ENCODE measurements at regions not wholly inside any gene's neighbourhood (a gene's known extent, or its start where the extent isn't known, plus 50 kb on each side); places are given as distances from the start of the nearest gene placed in this dataset.

DNA sequence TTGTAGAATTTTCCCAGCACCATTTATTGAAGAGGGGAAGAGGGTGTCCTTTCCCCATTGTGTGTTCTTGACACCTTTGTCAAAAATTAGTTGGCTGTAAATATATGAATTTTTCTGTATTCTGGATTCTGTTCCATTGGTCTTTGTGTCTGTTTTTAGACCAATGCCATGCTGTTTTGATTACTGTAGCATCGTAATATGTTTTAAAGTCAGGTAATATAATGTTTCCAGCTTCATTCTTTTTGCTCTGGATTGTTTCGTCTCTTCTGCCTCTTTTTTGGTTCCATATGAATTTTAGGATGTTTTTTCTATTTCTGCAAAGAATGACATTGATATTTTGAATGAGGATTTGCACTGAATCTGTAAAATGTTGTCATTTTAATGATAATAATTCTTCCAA is 331.9 kb upstream of the RGS6 start:
- TF ChIP-seq EZH2 (IDR thresholded peaks at IDR 0.05; ENCODE audit: borderline replicate concordance, low read depth, low read length, severe bottlenecking) (no peak), CTCF (IDR thresholded peaks at IDR 0.05; ENCODE audit: borderline replicate concordance, extremely low read depth, low read length, poor library complexity, severe bottlenecking) (no peak)

Measured in DND-41 (cell line).